ENCODE measurements at regions not wholly inside any gene's neighbourhood (a gene's known extent, or its start where the extent isn't known, plus 50 kb on each side); places are given as distances from the start of the nearest gene placed in this dataset.
"Not testable (repeated sequence)": the region's sequence is repeated elsewhere in the genome, so short reads cannot be mapped to it uniquely, and the experiment has no call there.

DNA sequence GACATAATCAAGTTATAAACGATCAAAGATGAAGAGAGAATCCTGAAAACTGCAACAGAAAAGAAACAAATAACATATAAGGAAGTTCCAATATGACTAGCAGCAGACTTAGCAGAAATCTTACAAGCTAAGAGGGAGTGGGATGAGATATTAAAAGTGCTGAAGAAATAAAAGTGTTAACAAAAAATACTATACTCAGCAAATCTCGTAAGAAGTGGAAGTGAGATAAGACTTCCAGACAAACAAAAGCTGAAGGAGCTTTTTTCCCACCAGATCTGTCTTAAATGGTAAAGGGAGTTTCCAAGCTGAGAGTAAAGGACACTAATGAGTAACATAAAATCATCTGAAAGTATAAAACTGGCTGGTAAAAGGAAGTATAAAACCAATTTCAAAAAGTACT, 2036.0 kb upstream of the C9orf72 start:
- no peaks in the 10 kb centered on the region for H3K27me3 ChIP-seq
- 60 to 62% methylated on average over 2 of the region's 2 CpGs for WGBS, 2 donors
- H3K27ac ChIP-seq = no peak overlapping the region
- H3K4me1 ChIP-seq = no peaks in the 10 kb centered on the region
- H3K9me3 ChIP-seq = no peaks in the 10 kb centered on the region
- intact Hi-C loops (cut with DNase I; ENCODE audit: low total_unique reads) = no loop called here
- no peak overlapping the region for H3K4me3 ChIP-seq
- no peak for DNase-seq
- TF ChIP-seq, protein P1, sequence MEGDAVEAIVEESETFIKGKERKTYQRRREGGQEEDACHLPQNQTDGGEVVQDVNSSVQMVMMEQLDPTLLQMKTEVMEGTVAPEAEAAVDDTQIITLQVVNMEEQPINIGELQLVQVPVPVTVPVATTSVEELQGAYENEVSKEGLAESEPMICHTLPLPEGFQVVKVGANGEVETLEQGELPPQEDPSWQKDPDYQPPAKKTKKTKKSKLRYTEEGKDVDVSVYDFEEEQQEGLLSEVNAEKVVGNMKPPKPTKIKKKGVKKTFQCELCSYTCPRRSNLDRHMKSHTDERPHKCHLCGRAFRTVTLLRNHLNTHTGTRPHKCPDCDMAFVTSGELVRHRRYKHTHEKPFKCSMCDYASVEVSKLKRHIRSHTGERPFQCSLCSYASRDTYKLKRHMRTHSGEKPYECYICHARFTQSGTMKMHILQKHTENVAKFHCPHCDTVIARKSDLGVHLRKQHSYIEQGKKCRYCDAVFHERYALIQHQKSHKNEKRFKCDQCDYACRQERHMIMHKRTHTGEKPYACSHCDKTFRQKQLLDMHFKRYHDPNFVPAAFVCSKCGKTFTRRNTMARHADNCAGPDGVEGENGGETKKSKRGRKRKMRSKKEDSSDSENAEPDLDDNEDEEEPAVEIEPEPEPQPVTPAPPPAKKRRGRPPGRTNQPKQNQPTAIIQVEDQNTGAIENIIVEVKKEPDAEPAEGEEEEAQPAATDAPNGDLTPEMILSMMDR (IDR thresholded peaks at IDR 0.05) = no peak
- TF ChIP-seq POLR2A (IDR thresholded peaks at IDR 0.05) = no peak
- H3K36me3 ChIP-seq (ENCODE audit: low read depth, missing control alignments) = no peaks in the 10 kb centered on the region

DNA sequence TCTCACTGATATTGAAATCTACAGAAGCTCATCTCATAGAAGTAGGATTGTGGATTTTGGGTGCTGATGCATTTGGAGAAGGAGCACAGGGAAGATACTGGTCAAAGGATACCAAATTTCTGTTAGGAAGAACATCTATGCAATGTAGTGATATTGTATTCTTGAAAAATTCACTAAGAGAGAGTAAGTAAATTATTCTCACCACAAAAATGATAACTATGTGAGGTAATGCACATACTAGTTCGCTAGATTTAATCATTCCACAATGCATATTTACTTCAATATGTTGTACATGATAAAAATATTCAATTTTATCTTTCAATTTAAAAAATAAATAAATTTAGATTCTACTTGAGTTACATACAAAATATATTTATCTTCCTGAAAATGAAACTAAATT, 2040.5 kb upstream of the C9orf72 start:
- Histone ChIP-seq H3K36me3 (ENCODE audit: low read depth, missing control alignments) (no peaks in the 10 kb centered on the region), H3K27ac (no peak overlapping the region), H3K4me1 (no peaks in the 10 kb centered on the region), H3K9me3 (no peaks in the 10 kb centered on the region), H3K4me3 (no peak overlapping the region), H3K27me3 (no peaks in the 10 kb centered on the region)
- DNase-seq = no peak
- TF ChIP-seq POLR2A (IDR thresholded peaks at IDR 0.05) = no peak
- TF ChIP-seq, protein P1 (IDR thresholded peaks at IDR 0.05) = no peak
- intact Hi-C loops (cut with DNase I; ENCODE audit: low total_unique reads) = no loop called here
- WGBS, 2 donors = 84 to 93% methylated on average over 1 of the region's 1 CpG

DNA sequence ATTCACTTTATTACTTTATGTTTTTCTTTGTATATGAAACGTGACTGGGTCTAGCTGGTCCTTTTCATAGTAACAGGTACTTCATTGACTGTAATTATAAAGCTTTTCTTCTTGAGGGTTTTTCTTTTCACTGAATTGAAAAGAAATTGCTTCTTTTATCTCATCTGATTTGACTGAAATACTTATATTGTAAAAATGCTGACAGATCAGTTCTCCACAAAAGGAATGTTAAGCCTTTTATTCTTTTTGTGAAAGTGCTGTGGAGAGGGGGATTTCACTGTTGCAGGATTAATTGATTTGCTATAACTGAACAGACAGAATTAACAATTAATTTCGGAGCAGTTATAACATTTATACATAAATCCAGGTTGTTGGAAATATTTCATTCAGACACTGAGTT, 2043.6 kb upstream of the C9orf72 start:
- Histone ChIP-seq H3K36me3 (ENCODE audit: low read depth, missing control alignments) (no peaks in the 10 kb centered on the region), H3K4me3 (no peak overlapping the region), H3K27ac (no peak overlapping the region), H3K4me1 (no peaks in the 10 kb centered on the region), H3K9me3 (no peaks in the 10 kb centered on the region), H3K27me3 (no peaks in the 10 kb centered on the region)
- DNase-seq = no peak
- TF ChIP-seq, protein P1 (IDR thresholded peaks at IDR 0.05) = no peak
- no peak for TF ChIP-seq POLR2A (IDR thresholded peaks at IDR 0.05)
- intact Hi-C loops (cut with DNase I; ENCODE audit: low total_unique reads) = no loop called here
- 53 to 61% methylated on average over 2 of the region's 2 CpGs for WGBS, 2 donors

DNA sequence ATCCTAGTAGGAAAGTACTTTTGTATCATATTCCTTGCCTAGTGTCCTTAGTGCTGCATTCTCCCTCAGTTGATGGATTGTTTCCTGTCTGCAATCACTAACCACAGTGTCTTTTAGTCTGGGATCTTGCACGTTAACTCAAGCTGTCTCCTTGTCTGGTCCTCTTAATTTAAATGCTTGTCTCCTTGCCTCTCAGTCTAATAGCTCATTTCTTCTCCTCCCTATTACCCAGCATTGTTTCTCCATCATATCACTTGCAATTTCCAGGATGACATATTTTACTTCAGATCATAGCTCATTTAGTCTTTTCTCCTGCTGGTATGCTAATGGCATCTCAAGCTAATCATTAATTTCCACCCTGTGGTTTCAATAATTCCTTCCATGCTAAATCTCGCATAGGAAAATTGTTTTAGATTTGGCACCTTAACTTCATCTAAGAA, 2052.0 kb upstream of the C9orf72 start:
- Histone ChIP-seq H3K36me3 (ENCODE audit: low read depth, missing control alignments) (no peaks in the 10 kb centered on the region), H3K27ac (no peak overlapping the region), H3K4me1 (no peaks in the 10 kb centered on the region), H3K9me3 (no peaks in the 10 kb centered on the region), H3K27me3 (no peaks in the 10 kb centered on the region), H3K4me3 (no peak overlapping the region)
- intact Hi-C loops (cut with DNase I; ENCODE audit: low total_unique reads) = no loop called here
- WGBS, 2 donors = 39 to 44% methylated on average over 2 of the region's 2 CpGs
- DNase-seq = no peak
- TF ChIP-seq, protein P1 (IDR thresholded peaks at IDR 0.05) = no peak
- TF ChIP-seq POLR2A (IDR thresholded peaks at IDR 0.05) = no peak

DNA sequence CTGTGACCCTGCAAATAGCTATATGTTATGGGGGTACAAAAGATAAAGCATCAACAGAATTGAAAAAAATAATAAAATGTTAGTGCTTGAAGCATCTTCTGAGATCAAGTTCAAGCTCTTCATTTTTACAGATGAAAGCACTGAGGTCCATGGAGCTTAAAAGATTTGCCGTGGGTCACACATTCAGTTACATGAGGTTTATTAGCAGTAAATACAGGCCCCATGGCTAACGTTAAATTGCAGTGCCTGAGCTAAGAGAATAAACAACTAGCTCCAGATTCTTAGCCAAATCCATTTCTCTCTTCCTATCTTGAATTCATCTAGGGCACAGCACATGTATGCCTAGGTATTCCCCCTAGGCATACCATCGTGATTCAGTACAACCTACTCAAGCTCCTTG, 2052.7 kb upstream of the C9orf72 start:
- no peak for DNase-seq
- no peaks in the 10 kb centered on the region for H3K4me1 ChIP-seq
- no peaks in the 10 kb centered on the region for H3K36me3 ChIP-seq (ENCODE audit: low read depth, missing control alignments)
- H3K27me3 ChIP-seq = no peaks in the 10 kb centered on the region
- intact Hi-C loops (cut with DNase I; ENCODE audit: low total_unique reads) = no loop called here
- TF ChIP-seq POLR2A (IDR thresholded peaks at IDR 0.05) = no peak
- TF ChIP-seq, protein P1 (IDR thresholded peaks at IDR 0.05) = no peak
- no peaks in the 10 kb centered on the region for H3K9me3 ChIP-seq
- H3K27ac ChIP-seq = no peak overlapping the region
- H3K4me3 ChIP-seq = no peak overlapping the region
- WGBS, 2 donors = 61 to 83% methylated on average over 3 of the region's 3 CpGs

DNA sequence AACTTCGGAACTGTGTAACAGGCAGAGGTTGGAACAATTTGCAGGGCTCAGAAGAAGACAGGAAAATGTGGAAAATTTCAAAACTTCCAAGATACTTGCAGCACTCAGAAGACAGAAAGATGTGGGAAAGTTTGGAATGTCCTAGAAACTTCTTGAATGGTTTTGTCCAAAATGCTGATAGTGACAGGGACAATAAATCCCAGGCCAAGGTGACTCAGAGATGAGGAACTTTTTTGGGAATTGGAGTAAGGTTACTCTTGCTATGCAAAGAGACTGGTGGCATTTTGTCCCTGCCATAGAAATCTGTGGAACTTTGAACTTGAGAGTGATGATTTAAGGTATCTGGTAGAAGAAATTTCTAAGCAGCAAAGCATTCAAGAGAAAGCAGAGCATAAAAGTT, 2055.6 kb upstream of the C9orf72 start:
- H3K9me3 ChIP-seq; H3K27me3 ChIP-seq; intact Hi-C loops (cut with DNase I; ENCODE audit: low total_unique reads): not testable (repeated sequence)

More for the DNA sequence above, 2055.6 kb upstream of the C9orf72 start:
- not testable (repeated sequence) for H3K4me1 ChIP-seq; H3K36me3 ChIP-seq (ENCODE audit: low read depth, missing control alignments); H3K4me3 ChIP-seq; DNase-seq; H3K27ac ChIP-seq
- 76 to 82% methylated on average over 1 of the region's 1 CpG for WGBS, 2 donors

All from testis (tissue), 2 donors.